Smooth muscle cell (in vitro differentiated cells): ENCODE measurements at regions not wholly inside any gene's neighbourhood (a gene's known extent, or its start where the extent isn't known, plus 50 kb on each side); places are given as distances from the start of the nearest gene placed in this dataset.

Experiments used
- DNase-seq: peaks from one replicate; lab custom pipeline; 2025; ENCODE audit not compliant: unreplicated experiment; lab: John Stamatoyannopoulos, UW
- H2AFZ ChIP-seq: fragments of 200-600 bp; sonication (generic); 2 replicates; pipeline ENCODE4 v1.6.0; 2016; ENCODE audit warnings: antibody characterized with exemption, low read depth, mild to moderate bottlenecking
- H3F3A ChIP-seq: fragments of 200-600 bp; sonication (generic); 2 replicates; pipeline ENCODE4 v1.6.0; 2017; ENCODE audit warnings: antibody characterized with exemption, low read depth
- H3K27ac ChIP-seq: fragments of 200-600 bp; sonication (generic); 2 replicates; pipeline ENCODE4 v1.5.1; 2016; ENCODE audit warnings: low read depth, mild to moderate bottlenecking
- H3K27me3 ChIP-seq: fragments of 200-600 bp; sonication (generic); 2 replicates; pipeline ENCODE4 v1.6.1; 2016; ENCODE audit warnings: low read depth, mild to moderate bottlenecking
- H3K36me3 ChIP-seq: fragments of 200-600 bp; sonication (generic); 2 replicates; pipeline ENCODE4 v1.5.1; 2016; ENCODE audit warnings: low read depth
- H3K4me1 ChIP-seq: fragments of 200-600 bp; sonication (generic); 2 replicates; pipeline ENCODE4 v1.5.1; 2016; ENCODE audit warnings: low read depth
- H3K4me2 ChIP-seq: fragments of 200-600 bp; sonication (generic); 2 replicates; pipeline ENCODE4 v1.6.0; 2016; ENCODE audit warnings: mild to moderate bottlenecking
- H3K4me3 ChIP-seq: fragments of 200-600 bp; sonication (generic); 2 replicates; pipeline ENCODE4 v1.5.1; 2016; ENCODE audit warnings: mild to moderate bottlenecking
- H3K79me2 ChIP-seq: fragments of 200-600 bp; sonication (generic); 2 replicates; pipeline ENCODE4 v1.6.0; 2016; ENCODE audit warnings: low read depth, mild to moderate bottlenecking
- H3K9ac ChIP-seq: fragments of 200-600 bp; sonication (generic); 2 replicates; pipeline ENCODE4 v1.6.0; 2016; ENCODE audit warnings: low read depth
- H3K9me3 ChIP-seq: fragments of 200-600 bp; sonication (generic); replicated peaks from 2 replicates; pipeline ENCODE4 v1.5.1; 2016; ENCODE audit warnings: low read depth
- H4K20me1 ChIP-seq: fragments of 200-600 bp; sonication (generic); 2 replicates; pipeline ENCODE4 v1.6.0; 2016; ENCODE audit warnings: low read depth
- WGBS: methylation state at CpG from one replicate; pipeline ENCODE4 v1.1.7; 2016; ENCODE audit warnings: low lambda C conversion rate; 5-methylcytosine and 5-hydroxymethylcytosine counted together
- TF ChIP-seq, protein P1 (sequence below): fragments of 200-600 bp; sonication (generic); IDR thresholded peaks from 2 replicates; pipeline ENCODE4 v1.5.1; 2017; ENCODE audit warnings: borderline replicate concordance, mild to moderate bottlenecking, antibody characterized with exemption; ENCODE audit not compliant: insufficient read depth, poor library complexity, severe bottlenecking

DNA sequence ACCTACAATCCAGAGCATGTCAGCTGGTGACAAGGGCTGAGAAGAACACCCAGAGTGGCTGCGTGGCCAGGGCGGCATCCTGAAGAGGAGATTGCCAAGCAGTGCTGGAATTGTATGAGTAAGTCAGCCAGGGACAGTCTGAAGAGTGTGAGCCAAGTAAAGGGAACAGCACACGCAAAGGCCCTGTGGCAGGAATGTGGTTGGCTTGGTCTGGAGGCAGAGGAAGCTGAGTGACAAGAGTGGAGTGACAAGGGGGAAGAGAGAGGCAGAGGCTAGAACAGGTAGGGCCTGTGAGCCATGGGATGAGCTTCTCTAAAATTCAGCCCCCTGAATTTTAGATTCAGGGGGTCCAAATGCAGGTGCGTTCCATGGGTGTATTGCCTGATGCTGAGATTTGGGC is 53.7 kb upstream of the UQCRFS1 start:
- no peaks in the 10 kb centered on the region for H3K79me2 ChIP-seq
- no peaks in the 10 kb centered on the region for H3F3A ChIP-seq

DNA sequence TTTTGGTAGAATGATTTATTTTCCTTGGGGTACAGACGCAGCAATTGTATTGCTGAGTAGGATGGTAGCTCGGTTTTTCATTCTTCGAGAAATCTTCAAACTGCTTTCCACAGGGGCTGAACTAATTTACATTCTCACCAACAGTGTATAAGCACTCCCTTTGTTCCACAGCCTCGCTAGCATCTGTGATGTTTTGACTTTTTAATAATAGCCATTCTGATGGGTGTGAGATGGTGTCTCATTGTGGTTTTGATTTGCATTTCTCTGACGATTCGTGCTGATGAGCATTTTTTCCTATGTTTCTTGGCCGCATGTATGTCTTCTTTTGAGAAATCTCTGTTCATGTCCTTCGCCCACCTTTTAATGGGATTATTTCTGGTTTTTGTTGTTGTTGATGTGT is 54.8 kb upstream of the UQCRFS1 start:
- no peaks in the 10 kb centered on the region for H4K20me1 ChIP-seq
- H3K27ac ChIP-seq, result no peak overlapping the region
- TF ChIP-seq, protein P1, sequence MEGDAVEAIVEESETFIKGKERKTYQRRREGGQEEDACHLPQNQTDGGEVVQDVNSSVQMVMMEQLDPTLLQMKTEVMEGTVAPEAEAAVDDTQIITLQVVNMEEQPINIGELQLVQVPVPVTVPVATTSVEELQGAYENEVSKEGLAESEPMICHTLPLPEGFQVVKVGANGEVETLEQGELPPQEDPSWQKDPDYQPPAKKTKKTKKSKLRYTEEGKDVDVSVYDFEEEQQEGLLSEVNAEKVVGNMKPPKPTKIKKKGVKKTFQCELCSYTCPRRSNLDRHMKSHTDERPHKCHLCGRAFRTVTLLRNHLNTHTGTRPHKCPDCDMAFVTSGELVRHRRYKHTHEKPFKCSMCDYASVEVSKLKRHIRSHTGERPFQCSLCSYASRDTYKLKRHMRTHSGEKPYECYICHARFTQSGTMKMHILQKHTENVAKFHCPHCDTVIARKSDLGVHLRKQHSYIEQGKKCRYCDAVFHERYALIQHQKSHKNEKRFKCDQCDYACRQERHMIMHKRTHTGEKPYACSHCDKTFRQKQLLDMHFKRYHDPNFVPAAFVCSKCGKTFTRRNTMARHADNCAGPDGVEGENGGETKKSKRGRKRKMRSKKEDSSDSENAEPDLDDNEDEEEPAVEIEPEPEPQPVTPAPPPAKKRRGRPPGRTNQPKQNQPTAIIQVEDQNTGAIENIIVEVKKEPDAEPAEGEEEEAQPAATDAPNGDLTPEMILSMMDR, result no peak
- H3K36me3 ChIP-seq, result no peaks in the 10 kb centered on the region
- H3K9ac ChIP-seq, result no peak overlapping the region
- no peaks in the 10 kb centered on the region for H3K79me2 ChIP-seq
- H3K4me2 ChIP-seq, result no peak overlapping the region
- 86% methylated on average over 8 of the region's 8 CpGs for WGBS
- H3F3A ChIP-seq, result no peaks in the 10 kb centered on the region
- H3K27me3 ChIP-seq, result no peaks in the 10 kb centered on the region
- H3K4me3 ChIP-seq, result no peak overlapping the region
- H3K4me1 ChIP-seq, result no peaks in the 10 kb centered on the region
- DNase-seq, result no peak
- H2AFZ ChIP-seq, result no peak overlapping the region
- no peaks in the 10 kb centered on the region for H3K9me3 ChIP-seq

More for the DNA sequence above, 53.7 kb upstream of the UQCRFS1 start:
- 90% methylated on average over 4 of the region's 4 CpGs for WGBS
- no peaks in the 10 kb centered on the region for H4K20me1 ChIP-seq
- no peak overlapping the region for H3K4me3 ChIP-seq
- no peak overlapping the region for H3K9ac ChIP-seq
- no peak overlapping the region for H2AFZ ChIP-seq
- no peaks in the 10 kb centered on the region for H3K9me3 ChIP-seq
- TF ChIP-seq, protein P1, result no peak
- no peaks in the 10 kb centered on the region for H3K4me1 ChIP-seq
- no peak overlapping the region for H3K4me2 ChIP-seq
- no peaks in the 10 kb centered on the region for H3K36me3 ChIP-seq
- DNase-seq, result no peak
- no peaks in the 10 kb centered on the region for H3K27me3 ChIP-seq
- H3K27ac ChIP-seq, result no peak overlapping the region

DNA sequence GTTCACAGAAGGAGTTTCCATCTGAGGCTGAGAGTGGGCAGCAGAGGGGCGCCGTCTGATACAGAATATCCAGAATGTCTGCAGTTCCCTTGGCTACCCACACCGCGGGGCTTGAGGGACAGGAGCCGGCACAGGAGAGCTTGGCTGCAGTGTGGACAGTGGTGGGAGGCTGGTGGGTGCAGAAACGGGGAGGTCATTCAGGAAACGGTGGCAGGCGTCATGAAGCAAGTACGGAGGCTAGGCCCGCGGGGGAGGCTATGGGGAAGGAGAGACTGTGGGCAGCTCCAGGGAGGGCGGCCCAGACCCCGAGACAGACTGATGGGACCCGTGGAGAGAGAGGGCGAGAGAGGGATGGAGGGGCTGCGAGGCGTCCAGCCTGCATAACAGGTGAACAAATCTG is 55.2 kb upstream of the UQCRFS1 start:
- Histone ChIP-seq H3K4me3 (no peak overlapping the region), H3K9me3 (no peaks in the 10 kb centered on the region), H3K4me2 (no peak overlapping the region), H3K36me3 (no peaks in the 10 kb centered on the region), H3K4me1 (no peaks in the 10 kb centered on the region), H3K27me3 (no peaks in the 10 kb centered on the region), H4K20me1 (no peaks in the 10 kb centered on the region), H2AFZ (no peak overlapping the region), H3K9ac (no peak overlapping the region), H3K79me2 (no peaks in the 10 kb centered on the region), H3K27ac (no peak overlapping the region), H3F3A (no peaks in the 10 kb centered on the region)
- TF ChIP-seq, protein P1, result no peak
- 88% methylated on average over 17 of the region's 17 CpGs for WGBS
- DNase-seq, result no peak

DNA sequence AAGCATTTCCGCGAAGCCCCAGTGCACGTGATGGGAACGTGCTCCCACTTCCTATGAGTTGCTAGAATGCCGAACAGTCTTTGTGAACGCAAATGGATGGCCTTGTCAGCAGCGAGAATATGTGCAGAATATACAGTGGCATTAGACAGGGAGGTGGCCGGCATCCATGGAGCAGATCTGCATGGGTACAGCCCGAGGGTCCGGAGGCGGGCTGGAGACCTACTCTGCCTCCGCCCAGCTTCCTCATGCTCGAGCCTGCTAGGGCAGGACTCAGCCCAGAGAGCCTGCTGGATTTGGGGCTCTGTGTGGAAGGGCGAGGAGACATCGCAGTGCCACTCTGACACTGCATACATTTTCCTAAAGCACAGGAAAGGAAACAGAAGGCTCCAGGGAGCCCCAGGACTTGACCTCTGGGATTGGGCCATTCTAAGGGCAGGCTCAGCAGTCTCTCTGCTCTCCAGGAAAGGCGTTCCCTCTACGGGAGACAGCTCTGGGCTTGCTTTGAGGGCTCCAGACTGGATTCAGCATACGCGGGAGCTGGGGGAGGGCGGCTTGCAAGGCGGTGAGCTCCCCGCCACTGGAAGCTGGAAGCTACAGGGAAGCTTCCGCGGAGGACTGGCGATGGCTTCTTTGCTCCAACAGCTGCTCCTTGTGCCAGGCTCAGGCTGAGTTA is 55.9 kb upstream of the UQCRFS1 start:
- Histone ChIP-seq H2AFZ (no peak overlapping the region), H3K27ac (no peak overlapping the region), H3K36me3 (no peaks in the 10 kb centered on the region), H3K4me3 (no peak overlapping the region), H3K9me3 (no peaks in the 10 kb centered on the region), H3F3A (no peaks in the 10 kb centered on the region), H3K79me2 (no peaks in the 10 kb centered on the region), H3K4me1 (no peaks in the 10 kb centered on the region), H3K9ac (no peak overlapping the region), H4K20me1 (no peaks in the 10 kb centered on the region), H3K4me2 (no peak overlapping the region), H3K27me3 (no peaks in the 10 kb centered on the region)
- TF ChIP-seq, protein P1, result no peak
- DNase-seq, result no peak
- 78% methylated on average over 25 of the region's 25 CpGs for WGBS
